HFFc6 (cell line): ENCODE measurements at regions not wholly inside any gene's neighbourhood (a gene's known extent, or its start where the extent isn't known, plus 50 kb on each side); places are given as distances from the start of the nearest gene placed in this dataset.

ENCODE experiments used
- DNase-seq: peaks from one replicate; pipeline ENCODE4 v3.0.0-alpha.2; 2018
- H3K27ac Mint-ChIP-seq: 2 replicates; pipeline ENCODE4 v1.8.0; 2020; ENCODE audit warnings: mild to moderate bottlenecking, mixed read lengths
- H3K27me3 Mint-ChIP-seq: 2 replicates; pipeline ENCODE4 v1.8.0; 2021; ENCODE audit warnings: mild to moderate bottlenecking, moderate library complexity, mixed read lengths; ENCODE audit not compliant: insufficient read depth
- H3K36me3 Mint-ChIP-seq: 2 replicates; pipeline ENCODE4 v1.8.0; 2021; ENCODE audit warnings: low read depth, mixed read lengths
- H3K4me1 Mint-ChIP-seq: 2 replicates; pipeline ENCODE4 v1.8.0; 2020; ENCODE audit warnings: low read depth, mixed read lengths
- H3K4me3 Mint-ChIP-seq: 2 replicates; pipeline ENCODE4 v1.8.0; 2020; ENCODE audit warnings: mild to moderate bottlenecking, moderate library complexity, mixed read lengths
- H3K9me3 Mint-ChIP-seq: 2 replicates; pipeline ENCODE4 v1.8.0; 2020; ENCODE audit warnings: mild to moderate bottlenecking, mixed read lengths
- TF ChIP-seq, protein P1 (sequence below): fragments of 200-600 bp; sonication (generic); IDR thresholded peaks from 2 replicates; pipeline ENCODE4 v1.5.0; 2021; ENCODE audit warnings: antibody characterized with exemption, mild to moderate bottlenecking

DNA sequence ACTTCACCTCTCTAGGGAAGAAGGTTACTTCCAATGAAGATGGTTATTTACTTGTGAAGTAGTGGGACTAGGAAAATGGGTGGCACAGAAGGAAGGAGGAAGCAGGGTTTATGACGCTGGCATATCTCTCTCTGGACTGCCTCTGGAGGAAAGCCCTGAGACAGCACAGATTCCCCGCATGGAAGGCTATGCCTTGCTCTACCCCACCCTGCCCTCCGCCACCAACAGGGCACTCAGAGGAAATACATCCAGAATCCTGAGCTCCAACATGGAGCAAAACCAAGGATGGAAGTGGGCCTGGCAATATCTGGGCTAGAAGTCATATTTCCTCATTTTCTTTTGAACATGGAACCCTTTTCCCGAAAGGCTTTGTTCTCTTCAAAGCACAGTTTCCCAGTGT lies 346.9 kb downstream of the ZSWIM6 start:
- Mint-ChIP-seq H3K4me3 (no peak overlapping the region), H3K9me3 (no peaks in the 10 kb centered on the region), H3K27ac (no peak overlapping the region), H3K27me3 (peaks cover 19% of the 10 kb centered on the region), H3K36me3 (no peaks in the 10 kb centered on the region), H3K4me1 (no peaks in the 10 kb centered on the region)
- no peak for DNase-seq
- TF ChIP-seq, protein P1, sequence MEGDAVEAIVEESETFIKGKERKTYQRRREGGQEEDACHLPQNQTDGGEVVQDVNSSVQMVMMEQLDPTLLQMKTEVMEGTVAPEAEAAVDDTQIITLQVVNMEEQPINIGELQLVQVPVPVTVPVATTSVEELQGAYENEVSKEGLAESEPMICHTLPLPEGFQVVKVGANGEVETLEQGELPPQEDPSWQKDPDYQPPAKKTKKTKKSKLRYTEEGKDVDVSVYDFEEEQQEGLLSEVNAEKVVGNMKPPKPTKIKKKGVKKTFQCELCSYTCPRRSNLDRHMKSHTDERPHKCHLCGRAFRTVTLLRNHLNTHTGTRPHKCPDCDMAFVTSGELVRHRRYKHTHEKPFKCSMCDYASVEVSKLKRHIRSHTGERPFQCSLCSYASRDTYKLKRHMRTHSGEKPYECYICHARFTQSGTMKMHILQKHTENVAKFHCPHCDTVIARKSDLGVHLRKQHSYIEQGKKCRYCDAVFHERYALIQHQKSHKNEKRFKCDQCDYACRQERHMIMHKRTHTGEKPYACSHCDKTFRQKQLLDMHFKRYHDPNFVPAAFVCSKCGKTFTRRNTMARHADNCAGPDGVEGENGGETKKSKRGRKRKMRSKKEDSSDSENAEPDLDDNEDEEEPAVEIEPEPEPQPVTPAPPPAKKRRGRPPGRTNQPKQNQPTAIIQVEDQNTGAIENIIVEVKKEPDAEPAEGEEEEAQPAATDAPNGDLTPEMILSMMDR: no peak

DNA sequence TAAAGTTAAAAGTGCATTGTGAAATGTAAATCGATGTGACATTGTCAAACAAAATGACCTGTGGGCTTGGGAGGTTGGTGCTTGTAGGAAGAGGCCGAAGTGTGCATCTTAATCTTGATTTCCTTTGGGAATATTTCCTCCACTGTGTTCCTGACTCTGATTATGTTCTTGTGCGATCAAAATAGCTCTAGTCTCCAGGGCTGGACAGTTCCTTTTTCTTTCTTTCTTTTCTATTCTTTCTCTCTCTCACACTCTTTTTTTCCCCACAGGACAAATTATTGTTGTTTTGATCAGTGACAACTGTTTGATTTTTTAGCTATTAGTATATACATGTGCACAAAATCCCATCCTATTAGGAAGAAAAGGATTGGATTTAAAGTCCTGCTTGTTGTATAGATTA lies 347.5 kb downstream of the ZSWIM6 start:
- Mint-ChIP-seq H3K36me3 (no peaks in the 10 kb centered on the region), H3K4me3 (no peak overlapping the region), H3K9me3 (no peaks in the 10 kb centered on the region), H3K4me1 (no peaks in the 10 kb centered on the region), H3K27me3 (peaks cover 18% of the 10 kb centered on the region), H3K27ac (no peak overlapping the region)
- TF ChIP-seq, protein P1: no peak
- DNase-seq: no peak

DNA sequence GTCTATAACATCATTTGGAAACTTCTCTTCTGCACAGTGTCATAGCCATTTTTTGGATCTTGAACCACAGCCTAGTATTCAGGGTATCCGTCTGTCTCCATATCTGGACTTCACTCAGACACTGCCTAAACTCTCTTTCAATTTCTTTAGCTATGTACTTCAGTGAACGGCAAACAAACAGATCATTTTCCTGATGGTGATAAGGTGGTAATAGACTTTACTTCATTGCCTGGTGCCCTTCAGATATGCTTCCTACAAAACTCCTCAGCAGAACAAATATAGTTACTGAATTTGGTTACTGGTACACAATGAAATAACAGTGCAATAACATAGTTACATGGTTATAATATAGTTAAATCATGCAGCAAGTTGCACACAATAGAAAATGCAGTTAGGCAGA lies 348.2 kb downstream of the ZSWIM6 start:
- Mint-ChIP-seq H3K9me3 (no peaks in the 10 kb centered on the region), H3K4me3 (no peak overlapping the region), H3K27me3 (peaks cover 12% of the 10 kb centered on the region), H3K36me3 (no peaks in the 10 kb centered on the region), H3K4me1 (no peaks in the 10 kb centered on the region), H3K27ac (no peak overlapping the region)
- TF ChIP-seq, protein P1: no peak
- no peak for DNase-seq

DNA sequence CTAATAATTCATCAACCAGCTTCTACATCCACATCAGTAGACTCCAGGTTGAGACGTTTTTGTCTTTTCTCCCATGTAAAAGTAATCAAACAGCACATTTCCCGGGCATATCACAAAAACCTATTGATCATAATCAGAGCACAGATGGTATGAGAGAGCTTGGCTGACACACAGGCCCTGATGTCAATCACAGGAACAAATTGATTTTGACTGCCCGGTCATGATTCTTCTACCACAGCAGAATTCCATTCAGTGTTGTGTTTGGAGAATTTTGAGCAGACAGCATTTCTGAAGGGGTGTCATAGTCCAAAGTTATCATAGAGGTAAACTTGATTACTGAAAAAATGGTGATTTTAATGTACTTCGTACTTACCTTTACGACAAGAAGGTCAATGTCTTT lies 351.1 kb downstream of the ZSWIM6 start:
- peaks cover 11% of the 10 kb centered on the region for H3K4me1 Mint-ChIP-seq
- peaks cover 8% of the 10 kb centered on the region; the same call in 1 of the 2 replicates for H3K27me3 Mint-ChIP-seq
- H3K4me3 Mint-ChIP-seq: no peak overlapping the region
- H3K27ac Mint-ChIP-seq: no peak overlapping the region
- TF ChIP-seq, protein P1: no peak
- no peak for DNase-seq
- H3K9me3 Mint-ChIP-seq: no peaks in the 10 kb centered on the region
- H3K36me3 Mint-ChIP-seq: no peaks in the 10 kb centered on the region

DNA sequence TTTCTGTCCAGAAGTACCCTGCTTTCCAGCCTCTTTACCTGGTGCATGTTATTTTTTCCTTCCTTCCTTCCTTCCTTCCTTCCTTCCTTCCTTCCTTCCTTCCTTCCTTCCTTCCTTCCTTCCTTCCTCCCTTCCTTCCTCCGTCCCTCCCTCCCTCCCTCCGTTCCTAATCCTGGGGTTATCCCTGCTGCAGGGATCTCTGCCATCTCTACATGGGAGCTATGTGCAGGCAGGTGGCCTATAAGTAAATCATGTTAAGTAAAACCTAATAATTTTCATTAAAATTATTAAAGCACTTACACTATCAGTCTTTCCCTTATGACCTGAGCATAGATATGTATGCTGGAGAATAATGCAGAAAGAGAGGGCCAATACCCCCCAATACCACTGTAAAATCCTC lies 351.9 kb downstream of the ZSWIM6 start:
- no peaks in the 10 kb centered on the region for H3K9me3 Mint-ChIP-seq
- H3K27me3 Mint-ChIP-seq: peaks cover 5% of the 10 kb centered on the region; the same call in 1 of the 2 replicates
- no peak for DNase-seq
- H3K4me1 Mint-ChIP-seq: peaks cover 11% of the 10 kb centered on the region
- H3K4me3 Mint-ChIP-seq: no peak overlapping the region
- no peak overlapping the region for H3K27ac Mint-ChIP-seq
- no peaks in the 10 kb centered on the region for H3K36me3 Mint-ChIP-seq
- TF ChIP-seq, protein P1: no peak
